UCSD-AML1 (cell line): ENCODE measurements at regions not wholly inside any gene's neighbourhood (a gene's known extent, or its start where the extent isn't known, plus 50 kb on each side); places are given as distances from the start of the nearest gene placed in this dataset.
"Not testable (repeated sequence)": the region's sequence is repeated elsewhere in the genome, so short reads cannot be mapped to it uniquely, and the experiment has no call there.

Experiments
- DNase-seq: peaks from one replicate; lab custom pipeline; 2025; ENCODE audit not compliant: unreplicated experiment; lab: John Stamatoyannopoulos, UW

DNA sequence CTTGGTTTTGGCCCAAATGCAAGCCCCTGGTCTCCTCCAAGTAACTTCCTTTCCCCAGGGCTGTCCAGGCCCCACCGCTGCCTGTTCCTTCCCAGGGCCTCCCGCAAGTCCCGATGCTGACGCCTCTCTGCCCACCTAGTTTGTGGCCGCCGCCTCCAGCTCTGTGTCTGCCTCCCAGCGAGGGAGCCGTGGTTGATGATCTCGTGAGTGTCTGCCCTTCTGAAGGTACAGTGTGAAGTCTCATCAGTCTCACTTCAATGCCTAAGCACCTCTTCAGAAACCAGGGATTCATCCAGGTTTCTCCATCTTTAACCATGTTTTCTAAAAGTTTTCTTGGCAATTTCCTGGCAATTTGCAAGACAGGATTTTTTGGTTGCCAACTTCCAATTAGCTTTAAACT, 127.5 kb downstream of the TMEM121 start:
- not testable (repeated sequence) for DNase-seq

GRCh38 chr14:105659255-105659654, 132.9 kb downstream of the TMEM121 start:
- DNase-seq, result not testable (repeated sequence)

DNA sequence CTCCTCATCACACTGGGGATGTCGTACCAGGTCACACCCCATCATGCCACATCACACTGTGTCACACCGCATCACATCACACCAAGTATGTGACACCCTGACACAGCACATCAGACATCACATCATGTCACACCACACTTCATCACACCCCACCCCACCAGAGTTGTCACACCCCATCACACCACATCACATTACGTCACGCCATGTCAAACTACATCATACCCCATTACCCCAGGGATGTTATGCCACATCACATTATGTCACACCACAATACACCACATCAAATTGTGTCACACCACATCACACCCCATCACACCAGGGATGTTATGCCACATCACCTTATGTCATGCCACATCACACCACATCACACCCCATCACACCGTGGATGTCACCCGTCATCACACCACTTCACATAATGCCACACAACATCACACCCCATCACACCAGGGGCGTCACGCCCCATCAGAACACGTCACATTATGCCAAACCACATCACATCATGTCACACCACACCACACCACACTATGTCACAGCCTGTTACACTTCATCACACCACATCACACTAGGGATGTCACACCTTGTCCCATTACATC, 133.6 kb downstream of the TMEM121 start:
- DNase-seq, result no peak

DNA sequence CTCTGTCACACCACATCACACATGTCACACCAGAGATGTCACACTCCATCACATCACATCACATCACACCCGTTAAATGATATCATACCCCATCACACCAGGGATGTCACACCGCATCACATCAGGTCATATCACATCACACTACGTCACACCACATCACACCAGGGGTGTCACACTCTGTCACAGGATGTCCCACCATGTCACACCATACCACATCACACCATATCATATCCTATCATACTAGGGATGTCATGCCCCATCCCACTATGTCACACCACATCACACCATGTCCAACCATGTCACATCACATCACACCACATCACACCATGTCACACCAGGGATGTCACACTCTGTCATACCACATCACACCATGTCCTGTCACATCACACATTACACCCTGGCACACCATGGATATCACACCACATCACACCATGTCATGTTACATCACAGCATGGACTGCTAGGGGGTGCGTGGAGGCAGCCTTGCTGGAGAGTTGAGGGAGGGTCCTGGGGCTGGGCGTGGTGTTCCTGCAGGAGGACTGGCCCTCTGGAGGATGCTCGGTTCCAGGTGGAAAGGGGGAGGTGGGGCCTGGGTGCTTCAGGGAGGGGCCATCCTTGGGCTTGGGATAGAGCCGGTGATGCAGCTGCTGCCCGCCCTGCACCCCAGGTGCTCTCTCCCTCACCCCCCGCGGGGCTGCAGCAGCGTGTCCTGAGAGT, 134.6 kb downstream of the TMEM121 start:
- DNase-seq, result no peak

DNA sequence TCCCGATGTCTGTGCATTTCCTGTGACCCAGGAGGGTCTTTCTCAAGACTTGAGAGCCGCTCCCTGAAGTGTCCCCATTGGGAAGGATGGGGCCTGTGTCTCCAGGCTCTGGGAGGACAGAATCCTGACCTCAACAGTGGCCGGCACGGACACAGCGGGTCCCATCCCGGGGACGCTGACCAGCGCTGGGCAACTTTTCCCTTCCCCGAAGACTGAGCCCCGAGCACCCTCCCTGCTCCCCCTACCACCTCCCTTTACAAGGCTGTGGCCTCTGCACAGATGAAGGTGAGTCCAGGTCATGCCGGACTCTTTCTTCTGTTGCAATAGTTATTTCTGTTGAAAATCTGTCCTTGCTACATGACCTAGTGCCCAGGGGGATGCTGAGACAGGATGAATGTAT, 135.7 kb downstream of the TMEM121 start:
- not testable (repeated sequence) for DNase-seq

- not testable (repeated sequence) for DNase-seq
These were observed 136.2 kb downstream of the TMEM121 start for GRCh38 chr14:105662592-105662991.

GRCh38 chr14:105663323-105663722, 136.9 kb downstream of the TMEM121 start:
- not testable (repeated sequence) for DNase-seq

DNA sequence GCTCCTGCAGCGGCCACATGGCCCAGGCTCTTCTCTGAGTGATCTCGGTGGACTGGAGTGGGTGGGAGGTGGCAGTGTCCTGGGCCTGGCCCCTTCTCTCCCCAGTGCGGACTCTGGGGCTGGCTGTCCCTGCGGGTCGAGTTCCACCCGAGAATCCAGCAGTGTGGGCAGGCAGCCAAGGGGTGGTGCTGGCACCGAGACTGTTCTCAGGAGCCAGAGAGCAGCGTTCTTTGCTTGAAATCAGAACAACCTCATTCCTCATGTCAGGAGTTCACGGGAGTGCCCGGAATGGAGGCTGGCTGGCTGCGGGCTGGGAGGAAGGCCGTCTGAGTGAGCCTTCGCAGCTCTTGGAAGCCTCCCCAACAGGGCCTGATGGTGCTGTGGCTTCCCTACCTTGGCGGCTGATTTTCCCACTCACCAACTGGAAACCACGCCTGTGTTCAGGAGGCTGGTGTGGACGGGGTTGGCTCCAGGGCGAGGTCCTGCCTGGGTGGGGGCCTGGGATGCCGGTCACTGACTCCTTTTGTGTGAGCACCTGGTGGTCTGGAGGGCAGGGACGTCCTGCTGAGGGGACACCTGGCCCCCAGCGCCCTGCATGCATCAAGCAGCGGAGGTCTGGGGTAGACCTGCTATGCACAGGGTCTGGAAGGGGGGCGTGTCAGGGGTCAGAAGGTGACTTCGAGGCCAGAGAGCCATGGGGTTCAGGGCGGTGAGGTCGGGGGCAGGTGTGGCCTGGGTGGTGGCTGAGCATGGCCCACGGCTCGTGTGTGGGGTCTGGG, 137.6 kb downstream of the TMEM121 start:
- not testable (repeated sequence) for DNase-seq

DNA sequence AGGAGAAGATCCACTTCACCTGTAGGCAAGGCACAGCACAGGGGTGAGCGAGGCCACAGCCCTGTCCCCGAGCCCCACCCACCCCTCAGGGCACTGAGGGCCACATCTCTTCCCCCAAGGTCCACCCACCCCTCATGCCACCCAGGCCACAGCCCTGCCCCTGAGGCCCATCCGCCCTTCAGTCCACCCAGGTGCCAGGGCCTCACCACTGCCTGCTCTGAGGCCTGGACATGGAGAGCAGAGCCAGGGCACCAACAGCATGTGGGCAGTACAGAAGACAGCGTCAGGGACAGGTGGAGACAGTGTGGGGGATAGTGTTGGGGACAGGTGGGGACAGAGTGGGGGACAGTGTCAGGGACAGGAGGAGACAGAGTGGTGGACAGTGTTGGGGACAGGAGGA, 138.3 kb downstream of the TMEM121 start:
- DNase-seq, result no peak

- DNase-seq, result no peak
These were observed 139.0 kb downstream of the TMEM121 start for GRCh38 chr14:105665247-105665950.

DNA sequence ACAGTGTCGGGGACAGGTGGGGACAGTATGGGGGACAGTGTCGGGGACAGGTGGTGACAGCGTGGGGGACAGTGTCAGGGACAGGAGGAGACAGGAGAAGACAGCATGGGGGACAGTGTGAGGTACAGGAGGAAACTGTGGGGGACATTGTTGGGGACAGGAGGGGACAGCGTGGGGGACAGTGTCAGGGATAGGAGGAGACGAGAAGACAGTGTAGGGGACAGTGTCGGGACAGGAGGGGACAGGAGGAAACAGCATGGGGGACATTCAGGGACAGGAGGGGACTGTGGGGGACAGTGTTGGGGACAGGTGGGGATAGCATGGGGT, 139.5 kb downstream of the TMEM121 start:
- DNase-seq, result no peak

DNA sequence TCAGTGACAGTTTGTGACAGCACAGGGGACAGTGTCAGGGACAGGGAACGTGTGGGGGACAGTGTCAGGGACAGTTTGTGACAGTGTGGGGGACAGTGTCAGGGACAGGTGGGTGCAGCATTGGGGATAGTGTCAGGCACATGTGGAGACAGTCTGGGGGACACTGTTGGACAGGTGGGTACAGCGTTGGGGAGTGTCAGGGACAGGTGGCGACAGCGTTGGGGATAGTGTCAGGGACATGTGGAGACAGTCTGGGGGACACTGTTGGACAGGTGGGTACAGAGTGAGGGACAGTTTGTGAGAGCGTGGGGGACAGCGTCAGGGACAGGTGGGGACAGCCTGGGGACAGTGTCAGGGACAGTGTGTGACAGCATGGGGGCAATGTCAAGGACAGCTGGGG, 140.0 kb downstream of the TMEM121 start:
- DNase-seq, result no peak

GRCh38 chr14:105666991-105667662, 140.7 kb downstream of the TMEM121 start:
- not testable (repeated sequence) for DNase-seq

DNA sequence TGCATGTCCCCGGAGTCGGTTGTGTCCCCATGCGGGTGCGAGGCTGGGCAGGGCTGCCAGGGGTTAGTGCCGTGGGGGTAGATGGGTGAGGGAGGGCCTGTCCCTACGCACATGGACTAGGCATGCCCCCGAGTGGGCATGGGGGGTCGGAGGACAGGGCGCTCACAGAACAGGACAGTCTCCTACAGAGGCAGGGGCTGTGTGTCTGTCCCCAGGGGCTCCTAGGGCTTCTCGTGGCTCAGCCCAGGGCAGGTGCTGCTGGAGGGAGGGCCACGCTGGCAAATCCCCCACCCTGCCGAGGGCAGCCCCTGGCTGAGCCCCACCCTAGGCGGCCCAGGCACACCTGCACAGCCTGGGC, 141.3 kb downstream of the TMEM121 start:
- DNase-seq, result not testable (repeated sequence)

GRCh38 chr14:105668021-105668420, 141.6 kb downstream of the TMEM121 start:
- not testable (repeated sequence) for DNase-seq

DNA sequence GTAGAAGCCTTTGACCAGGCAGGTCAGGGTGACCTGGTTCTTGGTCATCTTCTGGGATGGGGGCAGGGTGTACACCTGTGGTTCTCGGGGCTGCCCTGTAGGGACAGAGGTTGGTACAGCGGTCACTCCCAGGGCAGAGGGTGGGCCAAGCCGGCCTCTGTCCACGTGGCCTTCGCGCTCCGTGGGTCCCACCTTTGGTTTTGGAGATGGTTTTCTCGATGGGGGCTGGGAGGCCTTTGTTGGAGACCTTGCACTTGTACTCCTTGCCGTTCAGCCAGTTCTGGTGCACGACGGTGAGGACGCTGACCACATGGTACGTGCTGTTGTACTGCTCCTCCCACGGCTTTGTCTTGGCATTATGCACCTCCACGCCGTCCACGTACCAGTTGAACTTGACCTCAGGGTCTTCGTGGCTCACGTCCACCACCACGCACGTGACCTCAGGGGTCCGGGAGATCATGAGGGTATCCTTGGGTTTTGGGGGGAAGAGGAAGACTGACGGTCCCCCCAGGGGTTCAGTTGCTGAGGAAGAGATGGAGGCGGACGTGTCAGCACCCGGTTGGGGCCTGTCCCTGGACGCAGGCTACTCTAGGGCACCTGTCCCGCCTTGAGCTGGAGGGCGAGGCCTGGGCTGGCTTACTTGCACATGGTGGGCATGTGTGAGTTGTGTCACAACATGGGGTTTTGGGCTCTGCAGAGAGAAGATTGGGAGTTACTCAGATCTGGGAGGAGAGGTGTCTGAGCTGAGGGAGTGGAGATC, 142.3 kb downstream of the TMEM121 start:
- DNase-seq, result not testable (repeated sequence)

- not testable (repeated sequence) for DNase-seq
These were observed 142.8 kb downstream of the TMEM121 start for GRCh38 chr14:105669231-105669610.

DNA sequence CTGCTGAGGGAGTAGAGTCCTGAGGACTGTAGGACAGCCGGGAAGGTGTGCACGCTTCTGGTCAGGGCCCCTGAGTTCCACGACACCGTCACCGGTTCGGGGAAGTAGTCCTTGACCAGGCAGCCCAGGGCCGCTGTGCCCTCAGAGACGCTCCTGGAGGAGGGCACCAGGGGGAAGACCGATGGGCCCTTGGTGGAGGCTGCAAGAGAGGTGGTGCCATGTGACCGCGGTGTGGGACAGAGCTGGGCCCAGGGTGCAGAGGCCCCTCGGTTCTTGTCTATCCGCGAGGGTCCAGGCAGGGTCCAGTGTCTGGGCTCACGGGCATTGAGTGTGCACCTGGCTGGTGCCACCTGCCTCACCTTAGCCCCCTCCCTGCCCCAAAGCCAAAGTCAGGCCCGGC, 143.3 kb downstream of the TMEM121 start:
- not testable (repeated sequence) for DNase-seq

DNA sequence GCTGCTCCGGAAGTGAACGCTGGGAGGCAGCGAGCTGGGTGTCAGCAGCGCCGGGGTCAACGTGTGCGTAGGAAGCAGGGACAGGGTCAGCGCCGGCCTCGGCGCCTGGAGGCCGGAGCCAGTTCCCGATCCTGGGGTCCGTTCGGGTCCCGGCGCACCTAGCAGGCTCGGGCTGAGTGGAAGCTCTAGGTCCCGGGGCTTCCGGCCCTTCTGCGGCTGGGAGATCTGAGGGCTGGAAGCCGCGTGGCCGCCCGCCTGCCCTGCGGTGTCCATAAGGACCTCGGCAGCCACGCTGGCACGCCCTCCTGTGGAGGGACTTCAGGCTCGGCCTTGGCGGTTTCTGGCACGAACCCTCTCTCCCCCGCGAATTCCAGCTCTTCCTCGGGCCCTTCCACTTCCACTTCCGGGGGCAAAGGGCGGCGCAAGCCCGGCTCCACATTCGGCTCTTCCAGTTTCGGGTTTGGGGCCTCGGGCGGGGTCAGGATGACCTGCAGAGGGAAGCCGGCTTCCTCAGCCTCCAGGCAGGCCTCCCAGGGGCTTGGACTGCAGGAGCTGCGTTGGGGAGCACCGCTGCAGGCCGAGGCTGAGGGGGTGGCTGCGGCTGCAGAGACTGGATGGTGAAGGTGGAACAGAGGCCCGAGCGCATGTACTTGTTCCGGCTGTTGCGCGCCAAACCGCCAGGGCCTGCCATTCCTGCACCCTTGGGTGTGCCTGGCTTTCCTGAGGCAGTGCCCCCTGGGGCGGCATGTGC, 146.2 kb downstream of the TMEM121 start:
- not testable (repeated sequence) for DNase-seq

DNA sequence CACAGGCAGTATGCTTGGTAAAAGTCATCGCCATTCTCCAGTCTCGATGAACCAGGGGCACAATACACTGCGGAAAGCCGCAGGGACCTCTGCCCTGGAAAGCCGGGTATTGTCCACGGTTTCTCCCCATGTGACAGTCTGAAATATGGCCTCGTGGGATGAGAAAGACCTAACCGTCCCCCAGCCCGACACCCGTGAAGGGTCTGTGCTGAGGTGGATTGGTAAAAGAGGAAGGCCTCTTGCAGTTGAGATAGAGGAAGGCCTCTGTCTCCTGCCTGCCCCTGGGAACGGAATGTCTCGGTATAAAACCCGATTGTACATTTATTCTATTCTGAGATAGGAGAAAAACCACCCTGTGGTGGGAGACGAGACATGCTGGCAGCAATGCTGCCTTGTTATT, 149.1 kb downstream of the TMEM121 start:
- DNase-seq, result not testable (repeated sequence)
